Inflammatory macrophage treated with lipopolysaccharide for 4 hours (primary cell): ENCODE measurements at regions not wholly inside any gene's neighbourhood (a gene's known extent, or its start where the extent isn't known, plus 50 kb on each side); places are given as distances from the start of the nearest gene placed in this dataset.
A peak's percentile ranks its signal among the peaks of the same experiment; 100 is the strongest.
"Not testable (repeated sequence)": the region's sequence is repeated elsewhere in the genome, so short reads cannot be mapped to it uniquely, and the experiment has no call there.

Experiments used
- DNase-seq: peaks from one replicate; pipeline ENCODE4 v3.0.0-alpha.2; 2020

- not testable (repeated sequence) for DNase-seq
Measured at GRCh38 chr1:147061880-147062279, 110.4 kb downstream of the PRKAB2 start.

- no peak for DNase-seq
Measured at GRCh38 chr1:147053269-147053668, 115.1 kb downstream of the NBPF12 start.

GRCh38 chr1:147052677-147053076, 114.6 kb downstream of the NBPF12 start:
- no peak for DNase-seq

DNA sequence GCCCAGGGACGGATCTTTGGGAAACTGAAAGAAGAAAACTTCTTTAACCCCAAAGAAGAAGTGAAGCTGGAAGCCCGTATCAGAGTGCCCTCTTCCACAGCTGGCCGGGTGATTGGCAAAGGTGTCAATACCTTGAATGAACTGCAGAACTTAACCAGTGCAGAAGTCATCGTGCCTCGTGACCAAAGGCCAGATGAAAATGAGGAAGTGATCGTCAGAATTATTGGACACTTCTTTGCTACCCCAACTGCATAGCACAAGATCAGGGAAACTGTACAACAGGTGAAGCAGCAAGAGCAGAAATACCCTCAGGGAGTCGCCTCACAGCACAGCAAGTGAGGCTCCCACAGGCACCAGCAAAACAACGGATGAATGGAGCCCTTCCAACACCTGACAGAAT, 114.0 kb downstream of the NBPF12 start:
- no peak for DNase-seq

DNA sequence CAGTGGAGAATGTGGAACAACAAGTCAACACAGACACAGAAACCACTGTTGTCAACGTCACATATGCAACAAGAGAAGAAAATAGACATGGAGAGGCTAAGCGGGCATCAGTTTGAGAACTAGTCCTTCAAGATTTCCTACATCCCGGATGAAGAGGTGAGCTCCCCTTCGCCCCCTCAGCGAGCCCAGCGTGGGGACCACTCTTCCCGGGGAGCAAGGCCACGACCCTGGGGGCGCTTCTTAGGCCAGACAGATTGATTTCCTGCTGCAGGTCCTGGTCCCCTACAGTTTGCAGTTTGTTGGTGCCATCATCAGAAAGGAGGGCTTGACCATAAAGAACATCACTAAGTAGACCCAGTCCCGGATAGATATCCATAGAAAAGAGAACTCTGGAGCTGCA, 113.0 kb downstream of the NBPF12 start:
- DNase-seq = no peak

GRCh38 chr1:147050654-147051053, 112.5 kb downstream of the NBPF12 start:
- no peak for DNase-seq

DNA sequence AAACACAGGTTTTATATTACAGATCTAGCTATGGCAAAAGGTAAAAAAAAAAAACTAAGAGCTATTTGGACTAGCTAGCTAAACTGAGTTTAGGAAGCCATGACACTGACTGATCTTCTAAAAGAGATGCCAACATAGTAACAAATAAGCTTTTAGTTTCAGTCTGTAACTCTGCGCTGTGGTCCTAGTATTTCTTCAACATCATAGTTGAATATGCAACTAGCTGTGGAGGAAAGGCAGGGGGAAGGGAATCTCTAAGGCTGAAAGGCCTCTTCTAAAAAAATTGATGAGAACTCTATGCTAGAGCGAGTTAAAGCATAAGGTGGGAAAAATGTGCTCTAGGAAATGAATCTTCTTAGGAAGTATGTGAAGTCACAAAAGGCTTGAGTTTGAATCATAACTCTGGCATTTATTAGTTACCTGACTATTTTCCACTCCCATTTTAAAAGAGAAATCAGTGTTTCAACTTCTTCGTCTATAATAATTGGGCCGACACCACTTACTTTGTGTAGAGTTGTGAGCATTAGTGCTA, 108.8 kb downstream of the NBPF12 start:
- peak; percentile 6 for DNase-seq

DNA sequence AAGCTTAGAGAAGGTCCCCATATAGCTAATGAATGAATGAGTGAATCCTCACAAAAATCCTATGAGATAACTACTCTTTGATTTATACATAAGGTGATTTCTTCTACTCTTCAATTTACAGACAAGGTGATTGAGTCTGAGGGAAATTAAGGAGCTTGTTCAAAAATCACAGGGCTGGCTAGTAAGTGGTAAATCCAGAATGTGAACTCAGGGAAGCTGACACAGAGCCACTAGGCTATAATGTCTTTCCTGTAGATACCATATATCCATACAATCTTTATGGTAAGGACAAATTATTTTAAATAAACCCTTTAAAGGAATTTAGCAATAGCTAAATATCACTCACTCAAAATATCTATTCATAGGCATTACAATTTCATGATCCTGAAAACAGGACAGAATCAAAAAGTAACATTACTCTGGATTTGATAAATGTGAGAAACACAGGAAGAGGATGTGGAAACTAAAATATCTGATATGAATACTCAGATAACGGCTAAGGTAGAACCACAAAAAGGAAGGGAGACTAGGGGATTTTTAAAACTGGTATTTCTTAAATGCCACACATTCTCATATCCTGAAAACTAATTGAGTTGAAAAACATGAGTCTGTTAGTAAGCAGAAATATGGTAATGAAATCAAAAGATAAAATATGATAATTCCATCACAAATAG, 108.2 kb downstream of the NBPF12 start:
- DNase-seq = peak; percentile 44
